SK-N-SH treated with all-trans-retinoic acid at 6 μM for 48 hours (cell line): ENCODE measurements at regions not wholly inside any gene's neighbourhood (a gene's known extent, or its start where the extent isn't known, plus 50 kb on each side); places are given as distances from the start of the nearest gene placed in this dataset.

ENCODE experiments used
- ESRRG ChIP-seq: fragments of 250-450 bp; sonication (Bioruptor Pico); IDR thresholded peaks from 2 replicates; pipeline ENCODE4 v1.6.1; 2021; ENCODE audit warnings: mild to moderate bottlenecking
- RARB ChIP-seq: fragments of 250-450 bp; sonication (Bioruptor Pico); IDR thresholded peaks from 2 replicates; pipeline ENCODE4 v1.8.0; 2021; ENCODE audit warnings: mild to moderate bottlenecking, moderate library complexity
- SNAI2 ChIP-seq: fragments of 250-450 bp; sonication (Bioruptor Pico); IDR thresholded peaks from 2 replicates; pipeline ENCODE4 v1.5.0; 2020; ENCODE audit warnings: mild to moderate bottlenecking, moderate library complexity
- TOX ChIP-seq: fragments of 250-450 bp; sonication (Bioruptor Pico); IDR thresholded peaks from 2 replicates; pipeline ENCODE4 v1.8.0; 2021; ENCODE audit warnings: mild to moderate bottlenecking, moderate library complexity, borderline replicate concordance
- ZC3H10 ChIP-seq: fragments of 250-450 bp; sonication (Bioruptor Pico); IDR thresholded peaks from 2 replicates; pipeline ENCODE4 v1.5.1; 2021; ENCODE audit warnings: mild to moderate bottlenecking, moderate library complexity
- ZFP3 ChIP-seq: fragments of 250-450 bp; sonication (Bioruptor Pico); IDR thresholded peaks from 2 replicates; pipeline ENCODE4 v1.5.0; 2020; ENCODE audit warnings: mild to moderate bottlenecking, moderate library complexity
- ZNF565 ChIP-seq: fragments of 450-650 bp; formaldehyde crosslinking; conservative IDR thresholded peaks from 2 replicates; pipeline ENCODE4 v1.5.0; 2020; ENCODE audit warnings: low read depth, mild to moderate bottlenecking, moderate library complexity
- TF ChIP-seq, protein P1 (sequence below): fragments of 250-450 bp; sonication (Bioruptor Pico); IDR thresholded peaks from 2 replicates; pipeline ENCODE4 v1.8.0; 2020; ENCODE audit warnings: mild to moderate bottlenecking, moderate library complexity, borderline replicate concordance
- TF ChIP-seq, protein P2 (sequence below): fragments of 250-450 bp; sonication (Bioruptor Pico); IDR thresholded peaks from 2 replicates; pipeline ENCODE4 v1.5.1; 2021; ENCODE audit warnings: mild to moderate bottlenecking, moderate library complexity
- TF ChIP-seq, protein P3 (sequence below): fragments of 250-450 bp; sonication (Bioruptor Pico); IDR thresholded peaks from 2 replicates; pipeline ENCODE4 v1.5.1; 2020; ENCODE audit warnings: low read depth, mild to moderate bottlenecking, moderate library complexity

DNA sequence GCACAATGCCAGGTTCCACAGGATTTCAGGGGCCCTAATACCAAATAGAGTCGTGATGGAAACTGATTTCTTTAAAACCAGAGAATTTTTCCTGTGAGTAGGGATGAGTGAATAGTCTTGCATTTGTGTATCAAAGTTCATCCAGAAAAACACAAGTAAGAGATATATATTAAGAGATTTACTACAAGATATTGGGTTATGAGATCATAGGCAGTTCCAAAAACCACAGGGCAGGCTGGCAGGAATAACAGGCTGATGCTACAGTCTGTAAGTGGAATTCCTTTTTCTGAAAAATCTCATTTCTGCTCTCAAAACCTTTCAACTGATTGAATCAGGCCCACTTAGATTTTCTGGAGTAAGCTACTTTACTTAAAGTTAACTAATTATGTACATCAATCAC, 1756.2 kb upstream of the SEL1L start:
- TF ChIP-seq, protein P1, sequence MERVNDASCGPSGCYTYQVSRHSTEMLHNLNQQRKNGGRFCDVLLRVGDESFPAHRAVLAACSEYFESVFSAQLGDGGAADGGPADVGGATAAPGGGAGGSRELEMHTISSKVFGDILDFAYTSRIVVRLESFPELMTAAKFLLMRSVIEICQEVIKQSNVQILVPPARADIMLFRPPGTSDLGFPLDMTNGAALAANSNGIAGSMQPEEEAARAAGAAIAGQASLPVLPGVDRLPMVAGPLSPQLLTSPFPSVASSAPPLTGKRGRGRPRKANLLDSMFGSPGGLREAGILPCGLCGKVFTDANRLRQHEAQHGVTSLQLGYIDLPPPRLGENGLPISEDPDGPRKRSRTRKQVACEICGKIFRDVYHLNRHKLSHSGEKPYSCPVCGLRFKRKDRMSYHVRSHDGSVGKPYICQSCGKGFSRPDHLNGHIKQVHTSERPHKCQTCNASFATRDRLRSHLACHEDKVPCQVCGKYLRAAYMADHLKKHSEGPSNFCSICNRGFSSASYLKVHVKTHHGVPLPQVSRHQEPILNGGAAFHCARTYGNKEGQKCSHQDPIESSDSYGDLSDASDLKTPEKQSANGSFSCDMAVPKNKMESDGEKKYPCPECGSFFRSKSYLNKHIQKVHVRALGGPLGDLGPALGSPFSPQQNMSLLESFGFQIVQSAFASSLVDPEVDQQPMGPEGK, result no peak
- no peak for TF ChIP-seq ZC3H10 (CRISPR knock-in tag)
- TF ChIP-seq, protein P2, sequence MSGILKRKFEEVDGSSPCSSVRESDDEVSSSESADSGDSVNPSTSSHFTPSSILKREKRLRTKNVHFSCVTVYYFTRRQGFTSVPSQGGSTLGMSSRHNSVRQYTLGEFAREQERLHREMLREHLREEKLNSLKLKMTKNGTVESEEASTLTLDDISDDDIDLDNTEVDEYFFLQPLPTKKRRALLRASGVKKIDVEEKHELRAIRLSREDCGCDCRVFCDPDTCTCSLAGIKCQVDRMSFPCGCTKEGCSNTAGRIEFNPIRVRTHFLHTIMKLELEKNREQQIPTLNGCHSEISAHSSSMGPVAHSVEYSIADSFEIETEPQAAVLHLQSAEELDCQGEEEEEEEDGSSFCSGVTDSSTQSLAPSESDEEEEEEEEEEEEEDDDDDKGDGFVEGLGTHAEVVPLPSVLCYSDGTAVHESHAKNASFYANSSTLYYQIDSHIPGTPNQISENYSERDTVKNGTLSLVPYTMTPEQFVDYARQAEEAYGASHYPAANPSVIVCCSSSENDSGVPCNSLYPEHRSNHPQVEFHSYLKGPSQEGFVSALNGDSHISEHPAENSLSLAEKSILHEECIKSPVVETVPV, result no peak
- TF ChIP-seq, protein P3, sequence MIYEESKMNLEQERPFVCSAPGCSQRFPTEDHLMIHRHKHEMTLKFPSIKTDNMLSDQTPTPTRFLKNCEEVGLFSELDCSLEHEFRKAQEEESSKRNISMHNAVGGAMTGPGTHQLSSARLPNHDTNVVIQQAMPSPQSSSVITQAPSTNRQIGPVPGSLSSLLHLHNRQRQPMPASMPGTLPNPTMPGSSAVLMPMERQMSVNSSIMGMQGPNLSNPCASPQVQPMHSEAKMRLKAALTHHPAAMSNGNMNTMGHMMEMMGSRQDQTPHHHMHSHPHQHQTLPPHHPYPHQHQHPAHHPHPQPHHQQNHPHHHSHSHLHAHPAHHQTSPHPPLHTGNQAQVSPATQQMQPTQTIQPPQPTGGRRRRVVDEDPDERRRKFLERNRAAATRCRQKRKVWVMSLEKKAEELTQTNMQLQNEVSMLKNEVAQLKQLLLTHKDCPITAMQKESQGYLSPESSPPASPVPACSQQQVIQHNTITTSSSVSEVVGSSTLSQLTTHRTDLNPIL, result no peak
- TF ChIP-seq ZFP3 (CRISPR knock-in tag), result no peak
- no peak for TF ChIP-seq ESRRG (CRISPR knock-in tag)
- no peak for TF ChIP-seq ZNF565 (CRISPR knock-in tag)
- no peak for TF ChIP-seq TOX (CRISPR knock-in tag)
- TF ChIP-seq SNAI2 (CRISPR knock-in tag), result no peak
- no peak for TF ChIP-seq RARB (CRISPR knock-in tag)
